HL-60 (cell line): ENCODE measurements at regions not wholly inside any gene's neighbourhood (a gene's known extent, or its start where the extent isn't known, plus 50 kb on each side); places are given as distances from the start of the nearest gene placed in this dataset.

Experiments
- POLR2AphosphoS5 ChIP-seq: IDR thresholded peaks from 2 replicates; pipeline ENCODE4 v1.6.1; 2012; ENCODE audit warnings: low read depth
- TF ChIP-seq, protein P1 (sequence below): IDR thresholded peaks from one replicate; pipeline ENCODE4 v1.5.1; 2011; ENCODE audit warnings: low read length, control low read depth, inconsistent platforms; ENCODE audit not compliant: insufficient read depth

DNA sequence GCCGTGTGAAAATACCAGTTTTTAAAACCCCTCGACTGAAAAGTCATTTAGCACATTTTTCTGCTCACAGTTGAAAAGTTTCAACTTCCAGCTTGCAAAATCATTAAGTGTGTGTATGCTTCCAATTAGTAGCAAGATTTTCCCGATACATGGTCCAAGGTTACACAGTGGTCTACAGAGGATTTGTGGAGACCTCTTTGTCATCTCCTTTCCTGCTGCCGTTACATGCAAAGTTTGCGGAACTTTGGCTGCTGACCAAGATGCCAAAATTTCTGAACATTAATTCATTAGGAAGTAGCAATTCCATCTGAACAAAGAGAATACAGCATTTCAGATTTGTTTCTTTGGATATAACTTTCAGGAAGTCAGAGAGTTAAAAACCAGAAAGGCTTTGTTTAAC lies 474.6 kb downstream of the PLCL1 start:
- no peak for TF ChIP-seq POLR2AphosphoS5
- TF ChIP-seq, protein P1, sequence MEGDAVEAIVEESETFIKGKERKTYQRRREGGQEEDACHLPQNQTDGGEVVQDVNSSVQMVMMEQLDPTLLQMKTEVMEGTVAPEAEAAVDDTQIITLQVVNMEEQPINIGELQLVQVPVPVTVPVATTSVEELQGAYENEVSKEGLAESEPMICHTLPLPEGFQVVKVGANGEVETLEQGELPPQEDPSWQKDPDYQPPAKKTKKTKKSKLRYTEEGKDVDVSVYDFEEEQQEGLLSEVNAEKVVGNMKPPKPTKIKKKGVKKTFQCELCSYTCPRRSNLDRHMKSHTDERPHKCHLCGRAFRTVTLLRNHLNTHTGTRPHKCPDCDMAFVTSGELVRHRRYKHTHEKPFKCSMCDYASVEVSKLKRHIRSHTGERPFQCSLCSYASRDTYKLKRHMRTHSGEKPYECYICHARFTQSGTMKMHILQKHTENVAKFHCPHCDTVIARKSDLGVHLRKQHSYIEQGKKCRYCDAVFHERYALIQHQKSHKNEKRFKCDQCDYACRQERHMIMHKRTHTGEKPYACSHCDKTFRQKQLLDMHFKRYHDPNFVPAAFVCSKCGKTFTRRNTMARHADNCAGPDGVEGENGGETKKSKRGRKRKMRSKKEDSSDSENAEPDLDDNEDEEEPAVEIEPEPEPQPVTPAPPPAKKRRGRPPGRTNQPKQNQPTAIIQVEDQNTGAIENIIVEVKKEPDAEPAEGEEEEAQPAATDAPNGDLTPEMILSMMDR, result no peak
